PC-9 (cell line): ENCODE measurements at regions not wholly inside any gene's neighbourhood (a gene's known extent, or its start where the extent isn't known, plus 50 kb on each side); places are given as distances from the start of the nearest gene placed in this dataset.

Source experiments
- BruUV-seq: library from RNA; stranded (reverse); fragments of 400-500 nt; replicated peaks from 2 replicates; lab custom pipeline; 2021; lab: Mats Ljungman, UMichigan
- CTCF ChIA-PET: fragments of 300-600 bp; sonication (Branson Sonifier 250); formaldehyde crosslinking; loops from one replicate; lab custom pipeline; 2022; ENCODE audit warnings: antibody characterized with exemption; lab: Charles Lee
- POLR2A ChIA-PET: fragments of 300-600 bp; sonication (Branson Sonifier 250); formaldehyde crosslinking; loops from one replicate; lab custom pipeline; 2022; ENCODE audit warnings: antibody characterized with exemption; ENCODE audit not compliant: unreplicated experiment; lab: Charles Lee
- DNase-seq, 2 experiments: peaks; one replicate each; pipeline versions ENCODE4 v3.0.0 to v3.0.0-alpha.2; 2015 to 2022; ENCODE audit warnings: mixed read lengths in 1 of 2
- H2AFZ ChIP-seq: fragments of 200-600 bp; sonication (generic); 2 replicates; pipeline ENCODE4 v1.8.1; 2017; ENCODE audit warnings: antibody characterized with exemption
- H3F3A ChIP-seq: fragments of 200-600 bp; sonication (generic); 2 replicates; pipeline ENCODE4 v1.8.1; 2017; ENCODE audit warnings: antibody characterized with exemption, mild to moderate bottlenecking, low read depth; ENCODE audit not compliant: insufficient read depth
- H3K27ac ChIP-seq: fragments of 200-600 bp; sonication (generic); 2 replicates; pipeline ENCODE4 v1.6.1; 2016; ENCODE audit warnings: mixed run types
- H3K27me3 ChIP-seq: fragments of 200-600 bp; sonication (generic); 2 replicates; pipeline ENCODE4 v1.6.1; 2016; ENCODE audit warnings: low read depth, mixed run types; ENCODE audit not compliant: insufficient read depth
- H3K36me3 ChIP-seq: fragments of 200-600 bp; sonication (generic); 2 replicates; pipeline ENCODE4 v1.6.1; 2016; ENCODE audit warnings: low read depth, mixed run types
- H3K4me1 ChIP-seq: fragments of 200-600 bp; sonication (generic); replicated peaks from 2 replicates; pipeline ENCODE4 v1.6.1; 2016; ENCODE audit warnings: mixed run types; ENCODE audit not compliant: insufficient read depth
- H3K4me2 ChIP-seq: fragments of 200-600 bp; sonication (generic); 2 replicates; pipeline ENCODE4 v1.6.1; 2017; ENCODE audit warnings: mixed run types
- H3K4me3 ChIP-seq: fragments of 200-600 bp; sonication (generic); 2 replicates; pipeline ENCODE4 v1.6.1; 2016; ENCODE audit warnings: mixed run types
- H3K79me2 ChIP-seq: fragments of 200-600 bp; sonication (generic); 2 replicates; pipeline ENCODE4 v1.6.1; 2017; ENCODE audit warnings: low read depth, mixed run types
- H3K9me2 ChIP-seq: fragments of 200-600 bp; sonication (generic); 2 replicates; pipeline ENCODE4 v1.8.1; 2017; ENCODE audit warnings: mild to moderate bottlenecking; ENCODE audit not compliant: insufficient read depth
- H3K9me3 ChIP-seq: fragments of 200-600 bp; sonication (generic); 2 replicates; pipeline ENCODE4 v1.8.1; 2016; ENCODE audit warnings: low read depth; ENCODE audit not compliant: insufficient read depth
- H4K20me1 ChIP-seq: fragments of 200-600 bp; sonication (generic); 2 replicates; pipeline ENCODE4 v1.8.1; 2017; ENCODE audit not compliant: insufficient read depth
- EZH2 ChIP-seq: fragments of 200-600 bp; sonication (generic); IDR thresholded peaks from 2 replicates; pipeline ENCODE4 v1.8.0; 2017; ENCODE audit warnings: antibody characterized with exemption, low read depth
- intact Hi-C: fragments of 100-400 bp; cut with micrococcal nuclease; formaldehyde crosslinking; loops from one replicate; pipeline ENCODE4 v1.10.0; 2022; ENCODE audit not compliant: unreplicated experiment
- TF ChIP-seq, protein P1 (sequence below): fragments of 200-600 bp; sonication (generic); conservative IDR thresholded peaks from 2 replicates; pipeline ENCODE4 v1.6.1; 2017; ENCODE audit warnings: mixed run types, antibody characterized with exemption, mild to moderate bottlenecking, moderate library complexity

DNA sequence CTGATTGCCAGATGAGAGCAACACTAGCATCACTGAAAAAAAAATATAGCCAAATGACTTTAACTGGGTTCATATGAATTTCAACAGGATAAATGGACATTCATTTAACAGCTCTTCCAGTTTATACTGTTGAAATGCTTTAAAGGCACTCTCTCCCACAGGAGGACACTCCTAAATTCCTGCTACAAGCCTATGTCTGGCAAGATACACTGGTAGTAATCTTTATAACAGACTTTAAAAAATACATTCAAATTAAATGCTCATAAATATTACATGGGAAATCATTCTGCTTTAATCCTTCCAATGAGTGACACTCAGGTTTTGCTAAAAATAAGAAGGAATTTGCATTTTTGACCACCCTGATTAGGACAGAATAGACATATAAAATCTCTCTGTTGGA is 526.7 kb upstream of the ADAMTS5 start:
- H3K9me3 ChIP-seq: no peaks in the 10 kb centered on the region
- ChIA-PET POLR2A (no interaction called here), CTCF (no interaction called here)
- H3K36me3 ChIP-seq: no peaks in the 10 kb centered on the region
- TF ChIP-seq EZH2: no peak
- TF ChIP-seq, protein P1, sequence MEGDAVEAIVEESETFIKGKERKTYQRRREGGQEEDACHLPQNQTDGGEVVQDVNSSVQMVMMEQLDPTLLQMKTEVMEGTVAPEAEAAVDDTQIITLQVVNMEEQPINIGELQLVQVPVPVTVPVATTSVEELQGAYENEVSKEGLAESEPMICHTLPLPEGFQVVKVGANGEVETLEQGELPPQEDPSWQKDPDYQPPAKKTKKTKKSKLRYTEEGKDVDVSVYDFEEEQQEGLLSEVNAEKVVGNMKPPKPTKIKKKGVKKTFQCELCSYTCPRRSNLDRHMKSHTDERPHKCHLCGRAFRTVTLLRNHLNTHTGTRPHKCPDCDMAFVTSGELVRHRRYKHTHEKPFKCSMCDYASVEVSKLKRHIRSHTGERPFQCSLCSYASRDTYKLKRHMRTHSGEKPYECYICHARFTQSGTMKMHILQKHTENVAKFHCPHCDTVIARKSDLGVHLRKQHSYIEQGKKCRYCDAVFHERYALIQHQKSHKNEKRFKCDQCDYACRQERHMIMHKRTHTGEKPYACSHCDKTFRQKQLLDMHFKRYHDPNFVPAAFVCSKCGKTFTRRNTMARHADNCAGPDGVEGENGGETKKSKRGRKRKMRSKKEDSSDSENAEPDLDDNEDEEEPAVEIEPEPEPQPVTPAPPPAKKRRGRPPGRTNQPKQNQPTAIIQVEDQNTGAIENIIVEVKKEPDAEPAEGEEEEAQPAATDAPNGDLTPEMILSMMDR: no peak
- no peaks in the 10 kb centered on the region for H3K9me2 ChIP-seq
- H3K27ac ChIP-seq: no peak overlapping the region
- no peak overlapping the region for H2AFZ ChIP-seq
- intact Hi-C loops: no loop called here
- no peaks in the 10 kb centered on the region for H3K79me2 ChIP-seq
- no peaks in the 10 kb centered on the region for H3F3A ChIP-seq
- H3K4me1 ChIP-seq: no peaks in the 10 kb centered on the region
- DNase-seq: no peak
- H3K27me3 ChIP-seq: no peaks in the 10 kb centered on the region
- no TSS peak for BruUV-seq
- H3K4me3 ChIP-seq: no peak overlapping the region
- H3K4me2 ChIP-seq: no peak overlapping the region
- no peaks in the 10 kb centered on the region for H4K20me1 ChIP-seq

DNA sequence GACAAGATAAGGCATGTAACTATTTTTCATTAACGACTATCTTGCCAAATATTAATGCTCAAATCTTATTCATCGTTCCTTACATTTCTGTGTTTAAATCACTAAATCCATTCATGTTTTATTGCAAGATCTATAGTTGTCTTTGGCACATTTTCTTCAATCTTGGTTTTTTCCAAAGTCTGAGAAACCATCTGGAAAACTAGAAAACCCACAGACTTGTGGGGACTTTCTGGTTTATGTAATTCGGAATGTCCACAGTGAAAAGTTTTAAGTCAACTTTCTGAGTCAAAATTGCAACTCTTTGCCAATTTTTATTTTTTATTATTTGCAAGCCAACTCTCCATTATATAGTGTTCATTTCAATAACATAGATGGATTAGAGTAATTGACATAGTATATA is 520.8 kb upstream of the ADAMTS5 start:
- no peaks in the 10 kb centered on the region for H3K9me3 ChIP-seq
- H2AFZ ChIP-seq: no peak overlapping the region
- ChIA-PET CTCF (no interaction called here), POLR2A (no interaction called here)
- no peaks in the 10 kb centered on the region for H3K79me2 ChIP-seq
- no peak overlapping the region for H3K4me2 ChIP-seq
- no TSS peak for BruUV-seq
- no peaks in the 10 kb centered on the region for H3F3A ChIP-seq
- H3K27ac ChIP-seq: no peak overlapping the region
- H3K36me3 ChIP-seq: no peaks in the 10 kb centered on the region
- no peak overlapping the region for H3K4me3 ChIP-seq
- no peaks in the 10 kb centered on the region for H4K20me1 ChIP-seq
- TF ChIP-seq, protein P1: no peak
- no peak for TF ChIP-seq EZH2
- no peak for DNase-seq
- no peaks in the 10 kb centered on the region for H3K4me1 ChIP-seq
- intact Hi-C loops: no loop called here
- H3K9me2 ChIP-seq: no peaks in the 10 kb centered on the region
- no peaks in the 10 kb centered on the region for H3K27me3 ChIP-seq

DNA sequence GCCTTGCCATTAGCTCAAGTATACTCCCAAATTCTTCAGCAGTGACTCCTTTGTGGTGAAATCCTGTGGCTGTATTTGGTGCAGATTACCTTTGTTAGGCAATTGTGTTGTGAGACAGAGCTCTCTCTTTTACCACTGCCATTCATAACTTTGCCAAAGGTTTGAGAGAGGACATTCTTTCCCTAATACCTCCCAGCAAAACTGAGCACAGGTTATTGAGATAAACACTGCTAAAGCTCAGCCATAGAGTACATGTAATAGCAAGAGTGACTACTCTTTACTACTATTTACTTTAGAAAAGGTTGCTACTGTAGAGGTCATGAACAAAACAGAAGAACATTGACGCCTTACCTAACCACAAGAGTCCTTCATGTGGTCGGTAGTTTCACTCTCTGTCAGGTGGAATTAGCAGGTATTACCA is 514.0 kb upstream of the ADAMTS5 start:
- Histone ChIP-seq H3K4me1 (no peaks in the 10 kb centered on the region), H3K4me2 (no peak overlapping the region), H3K36me3 (no peaks in the 10 kb centered on the region), H3F3A (no peaks in the 10 kb centered on the region), H3K9me3 (no peaks in the 10 kb centered on the region), H4K20me1 (no peaks in the 10 kb centered on the region), H3K79me2 (no peaks in the 10 kb centered on the region), H3K27me3 (no peaks in the 10 kb centered on the region), H3K9me2 (no peaks in the 10 kb centered on the region), H3K4me3 (no peak overlapping the region), H3K27ac (no peak overlapping the region), H2AFZ (no peak overlapping the region)
- BruUV-seq: no TSS peak
- no peak for DNase-seq
- TF ChIP-seq, protein P1: no peak
- TF ChIP-seq EZH2: no peak
- intact Hi-C loops: no loop called here
- POLR2A ChIA-PET: no interaction called here
- CTCF ChIA-PET: no interaction called here
